ENCODE measurements at regions not wholly inside any gene's neighbourhood (a gene's known extent, or its start where the extent isn't known, plus 50 kb on each side); places are given as distances from the start of the nearest gene placed in this dataset.
"Not testable (repeated sequence)": the region's sequence is repeated elsewhere in the genome, so short reads cannot be mapped to it uniquely, and the experiment has no call there.

- no peaks in the 10 kb centered on the region for H3K36me3 ChIP-seq
- H3K4me3 ChIP-seq = no peak overlapping the region
- no peak overlapping the region for H3K27ac ChIP-seq
- no peaks in the 10 kb centered on the region for H3K9me3 ChIP-seq
- no peak for TF ChIP-seq POLR2A (IDR thresholded peaks at IDR 0.05)
- no peak for TF ChIP-seq CTCF (IDR thresholded peaks at IDR 0.05)
- H3K4me1 ChIP-seq = no peaks in the 10 kb centered on the region
- WGBS, 4 donors = 69 to 91% (median 86%) methylated on average over 8 of the region's 8 CpGs
- H3K27me3 ChIP-seq = peaks cover 0 to 37% (median 3%) of the 10 kb centered on the region in 9 donors
- DNase-seq (peak in 2 of 5 donors; percentile 11 to 31), ATAC-seq (no peak)
- intact Hi-C loops (cut with DNase I) = no loop called here
Measured at GRCh38 chr20:63136296-63136695, 79.6 kb downstream of the YTHDF1 start.

GRCh38 chr20:63135411-63135810, 80.5 kb downstream of the YTHDF1 start:
- no peak for ATAC-seq

DNA sequence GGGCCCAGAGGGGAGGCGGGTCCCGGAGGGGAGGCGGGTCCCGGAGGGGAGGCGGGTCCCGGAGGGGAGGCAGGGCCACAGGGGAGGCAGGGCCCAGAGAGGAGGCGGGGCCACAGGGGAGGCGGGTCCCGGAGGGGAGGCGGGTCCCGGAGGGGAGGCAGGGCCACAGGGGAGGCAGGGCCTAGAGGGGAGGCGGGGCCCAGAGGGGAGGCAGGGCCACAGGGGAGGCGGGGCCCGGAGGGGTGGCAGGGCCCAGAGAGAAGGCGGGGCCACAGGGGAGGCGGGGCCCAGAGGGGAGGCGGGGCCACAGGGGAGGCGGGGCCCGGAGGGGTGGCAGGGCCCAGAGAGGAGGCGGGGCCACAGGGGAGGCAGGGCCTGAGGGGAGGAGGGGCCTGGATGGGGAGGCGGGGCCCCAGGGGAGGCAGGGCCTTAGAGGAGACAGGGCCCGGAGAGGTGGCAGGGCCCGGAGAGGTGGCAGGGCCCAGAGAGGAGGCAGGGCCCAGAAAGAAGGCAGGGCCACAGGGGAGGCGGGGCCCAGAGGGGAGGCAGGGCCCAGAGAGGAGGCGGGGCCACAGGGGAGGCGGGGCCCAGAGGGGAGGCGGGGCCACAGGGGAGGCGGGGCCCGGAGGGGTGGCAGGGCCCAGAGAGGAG, 81.1 kb downstream of the YTHDF1 start:
- H3K9me3 ChIP-seq; H3K36me3 ChIP-seq; H3K4me1 ChIP-seq; H3K27ac ChIP-seq; intact Hi-C loops (cut with DNase I); H3K4me3 ChIP-seq; ATAC-seq: not testable (repeated sequence)
- DNase-seq = peak in 2 of 5 donors; percentile 2
- H3K27me3 ChIP-seq = peaks cover 0 to 46% (median 5%) of the 10 kb centered on the region in 9 donors
- 82 to 92% (median 85%) methylated on average over 8 to 20 of the region's 29 CpGs; no CpG with 5 or more reads in 1 of the 4 donors for WGBS, 4 donors

More at GRCh38 chr20:63135411-63135810, 80.5 kb downstream of the YTHDF1 start:
- peak in 3 of 5 donors; percentile 9 to 33 (median 10) for DNase-seq
- Histone ChIP-seq H3K9me3 (no peaks in the 10 kb centered on the region), H3K36me3 (no peaks in the 10 kb centered on the region), H3K27me3 (peaks cover 0 to 40% (median 3%) of the 10 kb centered on the region in 9 donors), H3K4me1 (no peaks in the 10 kb centered on the region), H3K4me3 (no peak overlapping the region), H3K27ac (no peak overlapping the region)
- TF ChIP-seq CTCF (IDR thresholded peaks at IDR 0.05) (no peak), POLR2A (IDR thresholded peaks at IDR 0.05) (no peak)
- intact Hi-C loops (cut with DNase I) = no loop called here
- 69 to 85% (median 81%) methylated on average over 10 to 17 of the region's 17 CpGs for WGBS, 4 donors

DNA sequence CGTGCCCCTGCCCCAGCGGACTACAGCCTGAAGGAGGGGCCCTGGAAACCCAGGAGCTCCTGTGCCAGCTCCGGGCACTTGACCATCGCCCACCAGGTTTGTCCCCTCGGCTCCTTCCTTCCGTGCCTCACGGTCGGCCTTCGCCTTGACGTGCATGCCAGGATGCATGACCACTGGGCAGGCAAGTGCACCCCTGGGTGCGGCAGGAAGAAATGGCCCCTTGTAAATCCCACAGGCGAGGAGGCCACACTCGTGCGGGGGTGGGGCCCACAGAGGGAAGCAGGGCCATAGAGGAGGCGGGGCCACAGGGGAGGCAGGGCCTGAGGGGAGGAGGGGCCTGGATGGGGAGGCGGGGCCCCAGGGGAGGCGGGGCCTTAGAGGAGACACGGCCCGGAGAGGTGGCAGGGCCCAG, 81.7 kb downstream of the YTHDF1 start:
- Histone ChIP-seq H3K4me1 (no peaks in the 10 kb centered on the region), H3K36me3 (no peaks in the 10 kb centered on the region), H3K4me3 (no peak overlapping the region), H3K27ac (no peak overlapping the region), H3K27me3 (peaks cover 0 to 52% (median 6%) of the 10 kb centered on the region in 9 donors), H3K9me3 (no peaks in the 10 kb centered on the region)
- intact Hi-C loops (cut with DNase I) = no loop called here
- 80 to 87% (median 84%) methylated on average over 16 to 19 of the region's 19 CpGs for WGBS, 4 donors
- TF ChIP-seq POLR2A (IDR thresholded peaks at IDR 0.05) = no peak
- no peak for TF ChIP-seq CTCF (IDR thresholded peaks at IDR 0.05)
- ATAC-seq = no peak
- peak in 2 of 5 donors; percentile 15 to 40 for DNase-seq
